ENCODE measurements at regions not wholly inside any gene's neighbourhood (a gene's known extent, or its start where the extent isn't known, plus 50 kb on each side); places are given as distances from the start of the nearest gene placed in this dataset.
"Not testable (repeated sequence)": the region's sequence is repeated elsewhere in the genome, so short reads cannot be mapped to it uniquely, and the experiment has no call there.

DNA sequence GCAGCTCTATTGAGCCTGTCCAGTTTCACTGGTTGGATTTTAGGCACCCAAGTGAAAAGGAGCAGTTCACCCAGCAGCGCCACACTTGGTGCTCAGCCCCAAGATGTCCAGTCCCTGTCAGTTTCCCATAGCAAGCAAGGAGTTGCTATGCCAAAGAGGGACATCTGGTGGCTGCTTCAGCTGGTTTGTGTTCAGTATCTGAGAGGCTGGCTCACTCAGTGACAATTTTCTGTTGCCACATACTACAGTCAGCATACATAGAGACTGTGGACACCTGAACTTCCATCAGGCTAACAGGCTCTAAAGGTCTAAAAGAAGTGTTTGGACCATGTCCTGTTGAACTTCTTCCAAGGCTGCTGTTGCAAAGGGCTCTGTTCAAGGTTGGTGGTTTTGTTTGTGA, 453.9 kb downstream of the RPIA start:
- peak; percentile 4 for DNase-seq (ENCODE audit: low spot score)

DNA sequence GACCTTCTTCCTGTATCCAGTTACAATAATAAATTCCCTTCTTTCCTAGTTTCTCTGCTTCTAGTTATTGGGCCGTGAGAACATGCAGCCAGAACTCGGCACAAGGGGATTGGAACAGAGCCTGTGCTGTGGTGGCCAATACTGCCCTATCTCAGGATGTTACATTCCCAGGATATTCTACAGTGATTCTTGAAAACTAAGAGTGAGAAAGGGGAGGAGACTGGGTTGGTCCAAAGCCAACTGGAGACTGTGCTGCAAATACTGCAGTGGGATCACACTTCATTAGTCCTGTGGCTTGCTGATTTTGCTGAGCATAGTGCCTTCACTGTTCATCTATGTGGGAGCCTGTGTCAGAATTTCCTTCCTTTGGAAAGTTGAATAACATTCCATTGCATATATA, 456.8 kb downstream of the RPIA start:
- DNase-seq (ENCODE audit: low spot score) = not testable (repeated sequence)

DNA sequence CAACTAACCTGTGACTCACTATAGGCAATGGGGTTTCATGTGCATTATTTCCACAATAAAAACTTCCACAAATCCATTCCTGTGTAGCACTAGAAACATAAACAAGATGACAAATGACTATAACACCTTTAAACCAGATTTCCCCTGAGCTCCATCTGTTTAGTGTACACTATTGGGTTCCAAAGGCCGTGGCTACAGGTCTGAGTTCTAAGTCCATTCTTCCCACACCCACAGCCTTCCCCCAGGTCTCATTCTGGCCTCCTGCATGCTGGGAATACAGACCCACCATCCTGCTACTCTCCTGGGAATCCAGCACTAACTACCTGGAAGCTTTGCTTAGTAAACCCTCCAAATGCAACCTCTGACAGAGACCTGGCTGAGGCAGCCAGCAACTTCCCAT, 460.2 kb downstream of the RPIA start:
- DNase-seq (ENCODE audit: low spot score) = not testable (repeated sequence)

DNA sequence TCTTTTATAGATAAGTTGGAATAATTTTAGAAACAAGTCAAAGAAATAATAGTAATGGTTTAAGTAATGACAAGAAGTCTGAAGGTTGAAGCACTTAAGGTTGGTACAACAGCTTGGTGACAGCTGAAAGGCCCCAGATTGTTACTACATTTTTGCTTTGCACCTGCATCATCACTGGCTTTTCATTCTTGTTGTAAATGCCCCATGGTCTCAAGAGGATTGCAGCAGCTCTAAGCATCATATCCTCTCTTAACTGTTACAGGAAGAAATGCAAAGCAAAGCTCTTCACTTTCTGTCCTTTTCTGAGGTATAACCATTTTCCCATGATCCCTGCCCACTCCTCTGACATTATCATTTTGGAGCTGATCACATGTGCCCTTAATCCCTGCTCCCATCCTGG, 461.0 kb downstream of the RPIA start:
- not testable (repeated sequence) for DNase-seq (ENCODE audit: low spot score)

DNA sequence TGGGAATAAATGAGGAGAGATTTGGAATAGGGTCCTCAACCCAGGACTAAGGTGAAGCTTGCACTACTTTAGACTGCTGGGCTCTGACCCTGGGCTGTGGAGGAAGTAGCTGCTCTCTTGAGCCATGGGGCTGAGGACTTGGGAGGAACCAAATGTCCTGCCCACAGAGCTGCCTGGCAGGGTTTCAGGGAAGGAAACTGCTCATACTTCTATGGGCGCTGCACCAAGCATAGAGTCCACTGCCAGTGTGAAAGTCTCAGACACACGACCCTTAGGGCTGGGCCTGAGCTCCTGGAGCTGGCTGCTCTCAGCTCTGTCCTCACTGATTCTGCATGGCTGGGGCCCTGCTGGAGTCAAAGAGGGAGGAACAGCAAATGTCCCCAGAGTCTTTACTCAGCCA, 461.7 kb downstream of the RPIA start:
- not testable (repeated sequence) for DNase-seq (ENCODE audit: low spot score)

DNA sequence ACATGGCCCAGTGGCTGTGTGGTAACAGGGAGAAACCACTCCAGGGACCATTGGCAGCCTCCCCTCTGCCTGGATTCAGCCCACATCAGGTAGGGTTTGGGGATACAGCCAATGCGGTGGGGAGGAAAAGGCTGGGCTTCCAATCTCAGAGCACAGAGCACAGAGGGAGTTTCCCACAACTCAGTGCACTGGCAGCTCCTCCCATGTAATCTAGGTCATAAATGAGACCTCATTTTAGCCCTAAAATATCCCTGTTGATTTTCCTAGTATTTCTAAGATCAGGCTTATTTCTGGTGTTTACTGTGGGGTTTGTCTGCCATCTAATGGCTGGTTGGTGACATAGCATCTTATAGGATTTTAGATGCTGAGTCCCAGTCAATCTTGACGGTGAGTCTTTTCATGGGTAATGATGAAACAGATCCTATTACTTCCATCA, 462.8 kb downstream of the RPIA start:
- not testable (repeated sequence) for DNase-seq (ENCODE audit: low spot score)

DNA sequence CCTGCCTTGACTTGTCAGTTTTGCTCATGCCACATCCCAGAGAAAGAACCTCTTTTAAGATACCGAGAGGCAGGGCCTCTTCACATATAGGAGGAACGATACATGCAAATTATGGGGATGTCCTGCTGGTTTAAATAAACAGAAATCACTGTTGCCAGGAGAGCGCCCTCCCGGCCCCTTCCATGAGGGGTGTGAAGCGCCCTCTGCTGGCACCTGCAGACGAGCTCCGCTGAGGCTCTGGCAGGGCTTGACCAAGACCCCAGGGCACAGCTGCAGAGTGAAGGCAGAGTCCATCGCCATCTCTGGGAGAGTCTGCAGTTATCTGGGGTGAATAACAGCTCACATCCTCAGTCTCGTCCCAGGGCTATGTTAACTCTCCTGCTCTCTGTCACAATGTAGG, 468.8 kb downstream of the RPIA start:
- not testable (repeated sequence) for DNase-seq (ENCODE audit: low spot score)

DNA sequence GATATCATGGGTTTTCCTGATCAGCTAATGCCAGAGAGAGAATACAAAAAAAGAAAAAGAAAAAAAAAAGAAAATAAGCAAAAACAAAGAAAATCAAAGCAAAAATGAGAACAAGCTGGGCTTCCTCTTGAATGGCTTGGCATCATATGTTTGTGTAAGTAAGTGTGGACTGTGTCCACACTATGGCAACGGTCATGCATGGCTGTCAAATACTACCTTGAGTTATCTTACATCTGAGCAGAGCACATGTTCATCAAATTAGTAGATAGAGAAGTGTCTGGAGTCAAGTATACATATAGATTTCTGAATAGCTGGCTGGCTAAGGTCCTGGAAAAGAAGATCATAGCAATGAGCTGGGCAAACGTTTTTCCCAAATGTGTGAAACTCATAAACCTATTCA, 470.2 kb downstream of the RPIA start:
- not testable (repeated sequence) for DNase-seq (ENCODE audit: low spot score)

DNA sequence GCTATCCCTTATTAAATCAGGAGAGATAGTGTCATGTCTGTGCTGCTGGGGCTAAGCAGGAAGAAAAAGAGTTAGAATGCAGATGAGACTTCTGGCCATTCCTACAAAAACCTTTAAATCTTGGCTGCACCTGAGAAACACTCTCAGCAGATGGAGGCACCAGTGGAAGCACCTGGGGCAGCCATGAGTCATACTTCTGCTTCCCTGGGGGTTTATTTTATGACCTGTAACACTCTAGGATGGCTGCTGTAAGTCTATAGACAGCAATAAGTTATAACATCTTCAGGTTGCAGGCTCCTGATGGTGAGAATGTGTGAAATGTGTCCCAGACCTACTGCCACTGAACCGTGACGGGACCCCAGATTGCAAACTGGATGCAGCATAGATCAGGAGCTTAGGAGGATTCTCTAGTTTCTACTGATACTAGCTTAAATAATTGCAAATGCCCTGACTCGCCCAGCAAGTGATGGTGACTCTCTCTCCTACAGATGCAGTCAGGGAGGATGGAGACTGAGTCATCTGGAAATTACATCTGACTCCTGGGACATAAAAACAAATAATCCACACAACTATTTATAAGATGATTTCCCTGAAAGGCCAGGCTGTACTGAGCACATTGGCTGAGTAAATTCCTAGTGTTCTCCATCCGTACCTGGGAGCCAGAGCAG, 479.2 kb downstream of the RPIA start:
- DNase-seq (ENCODE audit: low spot score) = not testable (repeated sequence)

DNA sequence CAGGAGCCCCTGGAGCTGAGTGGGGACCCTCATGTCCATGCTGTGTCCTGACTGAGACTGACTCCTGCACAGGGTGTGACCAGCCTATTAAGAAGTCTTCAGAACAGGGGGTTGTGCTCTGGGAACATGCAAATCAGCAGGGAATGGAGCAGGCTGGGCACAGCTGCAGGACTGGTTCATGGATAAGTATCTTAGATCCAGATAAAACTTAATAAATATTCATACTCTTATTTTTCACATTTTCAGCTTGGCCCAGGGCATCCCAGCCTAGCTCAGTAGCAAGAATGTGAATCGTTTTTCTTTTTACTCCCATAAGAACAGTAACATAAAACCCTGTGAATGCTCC, 479.7 kb downstream of the RPIA start:
- not testable (repeated sequence) for DNase-seq (ENCODE audit: low spot score)

DNA sequence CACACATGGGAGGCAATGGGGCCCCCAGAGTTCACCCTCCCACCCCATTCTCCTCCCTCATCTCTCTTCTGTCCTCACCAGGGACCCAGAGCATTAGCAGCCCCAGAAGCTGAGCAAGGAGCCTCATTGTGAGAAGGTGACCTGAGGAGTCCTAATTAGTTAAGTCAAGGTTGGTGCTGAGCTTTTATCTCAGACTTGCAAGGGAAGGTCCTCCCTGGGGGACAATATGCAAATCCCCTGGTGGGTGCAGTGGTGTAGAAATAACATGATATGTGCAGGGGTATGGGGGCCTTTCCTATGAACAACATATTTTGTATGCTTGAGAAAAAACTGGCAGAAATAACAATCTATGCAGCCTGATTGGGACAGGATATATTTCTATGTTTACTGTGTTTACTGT, 485.5 kb downstream of the RPIA start:
- not testable (repeated sequence) for DNase-seq (ENCODE audit: low spot score)

DNA sequence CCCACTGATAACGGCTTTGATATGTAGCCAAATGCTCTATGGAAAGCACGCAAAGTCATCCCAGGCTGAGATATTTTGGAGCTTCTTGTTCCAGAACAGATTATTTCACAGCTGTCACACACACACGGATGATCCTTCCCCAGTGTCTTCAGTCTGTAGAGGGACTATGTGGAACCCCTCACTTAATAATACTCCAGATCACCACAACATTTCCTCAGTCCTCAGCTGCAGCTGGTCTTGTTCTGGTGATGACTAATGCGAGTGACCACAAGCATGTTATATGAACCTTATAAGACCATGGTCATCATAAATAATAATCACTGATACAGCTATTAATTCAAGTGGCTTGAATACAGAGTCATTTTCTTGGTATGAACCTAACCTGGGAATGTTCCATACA, 490.7 kb downstream of the RPIA start:
- not testable (repeated sequence) for DNase-seq (ENCODE audit: low spot score)

DNA sequence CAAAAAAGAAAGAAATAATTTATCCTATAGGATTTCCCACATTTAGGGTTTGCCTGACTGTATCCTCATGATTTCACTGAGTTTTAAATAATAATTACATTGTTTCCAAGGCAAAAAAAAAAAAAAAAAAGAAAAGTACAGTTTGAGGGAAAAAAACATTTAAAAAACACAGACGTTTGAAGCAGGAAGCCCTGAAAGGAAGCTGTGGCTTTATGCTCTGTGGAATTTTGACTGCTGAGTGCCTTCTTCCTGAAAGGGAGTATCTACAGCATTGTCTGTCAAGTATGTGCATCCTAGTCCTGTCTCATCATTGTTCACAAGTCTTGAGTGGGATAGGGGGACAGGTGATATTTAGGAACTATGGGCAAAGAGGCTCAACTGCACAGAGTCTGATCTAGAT, 493.3 kb downstream of the RPIA start:
- not testable (repeated sequence) for DNase-seq (ENCODE audit: low spot score)

DNA sequence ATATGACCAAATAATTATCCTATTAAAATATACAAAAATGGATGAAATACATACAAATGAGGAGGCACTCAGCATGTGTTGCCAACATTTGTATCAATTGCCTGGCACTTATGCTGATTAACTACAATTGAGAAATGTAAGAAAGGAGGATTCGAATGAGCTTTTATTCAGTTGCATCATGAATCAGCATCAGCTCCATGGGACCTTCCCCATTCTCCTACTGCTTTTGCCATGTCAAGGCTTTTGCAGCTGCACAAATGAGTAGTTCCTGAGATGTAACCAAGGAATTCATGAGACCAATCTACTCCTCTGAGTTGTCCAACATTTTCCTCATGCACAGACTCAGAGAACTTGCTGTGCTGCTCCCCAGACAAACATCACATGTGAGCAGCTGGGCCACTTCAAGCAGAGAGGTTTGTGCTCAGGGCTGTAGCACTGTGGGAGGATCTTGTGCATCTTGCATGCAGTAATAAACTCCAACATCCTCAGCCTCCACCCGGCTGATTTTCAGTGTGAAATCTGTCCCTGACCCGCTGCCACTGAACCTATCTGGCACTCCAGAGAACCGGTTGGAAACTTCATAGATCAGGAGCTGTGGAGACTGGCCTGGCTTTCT, 504.3 kb downstream of the RPIA start:
- DNase-seq (ENCODE audit: low spot score) = not testable (repeated sequence)

DNA sequence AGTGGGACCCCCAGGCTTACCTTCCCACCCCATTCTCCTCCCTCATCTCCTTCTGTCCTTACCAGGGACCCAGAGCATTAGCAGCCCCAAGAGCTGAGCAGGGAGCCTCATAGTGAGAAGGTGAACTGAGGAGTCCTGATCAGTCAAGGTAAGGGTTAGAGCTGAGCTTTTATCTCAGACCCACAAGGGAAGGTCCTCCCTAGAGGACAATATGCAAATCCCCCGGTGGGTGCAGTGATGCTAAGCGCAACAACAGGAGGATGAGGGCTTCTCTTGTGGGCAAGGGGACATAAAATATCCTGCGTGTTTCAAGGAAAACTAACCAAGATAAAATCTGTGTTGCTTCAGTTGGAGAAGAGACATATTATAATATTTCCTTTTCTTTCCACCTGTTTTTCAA, 505.2 kb downstream of the RPIA start:
- not testable (repeated sequence) for DNase-seq (ENCODE audit: low spot score)

DNA sequence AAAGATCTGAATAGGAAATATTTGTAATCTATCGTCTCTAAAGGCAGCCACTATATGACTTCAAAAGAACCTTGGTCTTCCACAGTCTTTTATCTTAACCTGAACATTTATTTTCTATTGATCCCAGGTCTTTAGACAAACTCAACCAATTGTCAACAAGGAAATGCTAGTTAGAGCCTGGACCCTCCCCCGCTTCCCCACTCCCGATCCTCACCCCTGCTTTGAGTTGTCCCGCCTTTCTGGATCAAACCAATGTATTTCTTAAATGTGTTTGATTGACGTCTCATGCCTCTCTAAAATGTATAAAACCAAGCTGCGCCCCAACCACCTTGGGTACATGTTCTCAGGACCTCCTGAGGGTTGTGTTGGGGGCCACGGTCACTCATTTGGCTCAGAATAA, 506.6 kb downstream of the RPIA start:
- not testable (repeated sequence) for DNase-seq (ENCODE audit: low spot score)

DNA sequence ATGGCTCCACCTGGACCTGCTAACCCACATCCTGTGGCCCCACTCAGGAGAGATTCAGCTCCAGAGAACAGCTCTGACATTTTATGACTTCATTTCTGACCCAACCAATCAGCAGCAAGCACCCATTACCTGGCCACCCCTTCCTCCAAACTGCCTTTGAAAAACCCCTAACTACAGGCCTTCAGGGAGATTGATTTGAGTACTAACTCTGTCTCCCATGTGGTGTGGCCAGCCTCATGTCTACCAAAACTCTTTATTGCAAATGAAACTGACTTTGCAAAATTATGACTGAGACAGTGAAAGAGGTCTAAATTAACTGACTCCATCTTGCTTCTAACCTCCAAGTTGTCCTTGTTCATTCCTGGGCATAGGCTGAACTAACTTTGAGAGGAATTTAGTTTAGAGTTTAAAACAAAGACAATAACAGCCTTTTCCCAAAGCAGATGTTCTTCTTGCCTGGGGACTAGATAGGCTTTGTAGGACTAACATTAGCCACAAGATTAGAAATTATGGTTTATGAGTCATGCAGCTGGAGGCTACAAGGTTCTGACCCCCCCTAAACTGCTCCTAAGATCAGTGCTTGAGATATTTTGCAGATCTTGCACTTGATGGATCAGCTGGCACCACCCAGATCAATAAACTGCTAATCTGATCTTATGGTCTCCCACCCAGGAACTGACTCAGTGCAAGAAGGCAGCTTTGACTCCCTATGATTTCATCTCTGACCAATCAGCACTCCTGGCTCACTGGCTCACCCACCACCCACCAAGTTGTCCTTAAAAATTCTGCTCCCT, 508.2 kb downstream of the RPIA start:
- DNase-seq (ENCODE audit: low spot score) = not testable (repeated sequence)

DNA sequence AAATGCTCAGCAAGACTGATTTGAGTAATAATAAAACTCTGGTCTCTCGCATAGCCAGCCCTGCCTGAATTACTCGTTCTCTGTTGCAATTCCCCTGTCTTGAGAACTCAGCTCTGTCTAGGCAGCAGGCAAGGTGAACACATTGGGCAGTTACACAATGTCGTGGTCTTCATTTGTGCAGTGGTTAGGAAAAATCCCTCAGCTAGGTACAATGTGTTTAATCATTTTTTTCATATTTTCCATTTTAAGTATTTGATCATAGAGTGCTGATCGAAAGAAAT, 508.7 kb downstream of the RPIA start:
- DNase-seq (ENCODE audit: low spot score) = not testable (repeated sequence)

DNA sequence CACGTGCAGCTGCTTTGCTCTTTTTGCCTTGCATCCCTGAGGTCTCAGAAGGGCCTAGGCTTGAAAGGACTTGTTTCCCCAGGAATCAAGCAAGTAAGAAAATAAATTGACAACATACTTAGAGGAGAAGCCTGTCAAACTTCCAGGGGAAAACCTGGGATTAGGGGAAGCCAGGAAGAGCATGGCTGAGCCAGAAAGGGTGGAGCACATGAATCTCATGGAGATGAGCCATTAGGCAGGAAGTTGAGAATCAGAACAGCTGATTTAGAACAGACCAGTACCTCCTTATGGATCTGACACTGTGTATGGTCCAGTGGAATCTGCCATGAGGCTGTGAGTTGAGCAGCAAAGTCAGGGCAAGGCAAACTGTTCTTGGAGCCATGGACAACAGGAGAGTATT, 511.0 kb downstream of the RPIA start:
- DNase-seq (ENCODE audit: low spot score) = not testable (repeated sequence)

DNA sequence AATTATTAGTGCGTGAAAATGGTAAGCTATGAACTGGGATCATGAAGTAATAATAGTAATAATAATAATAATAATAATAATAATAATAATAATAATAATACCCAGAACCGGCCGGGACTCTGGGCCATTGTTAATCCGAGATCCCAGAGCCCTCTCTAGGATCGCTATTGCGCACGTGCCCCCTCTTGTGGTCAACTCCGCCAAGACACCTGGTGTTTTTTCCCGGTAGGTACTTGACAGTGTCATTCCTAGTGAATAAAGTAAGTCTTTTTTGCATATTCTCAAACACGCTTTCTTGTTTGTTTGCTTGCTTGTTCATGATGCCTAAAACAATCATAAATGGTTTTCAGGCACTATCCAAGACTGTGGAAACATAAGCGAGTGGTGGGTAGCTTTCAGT, 513.7 kb downstream of the RPIA start:
- DNase-seq (ENCODE audit: low spot score) = peak; percentile 61

DNA sequence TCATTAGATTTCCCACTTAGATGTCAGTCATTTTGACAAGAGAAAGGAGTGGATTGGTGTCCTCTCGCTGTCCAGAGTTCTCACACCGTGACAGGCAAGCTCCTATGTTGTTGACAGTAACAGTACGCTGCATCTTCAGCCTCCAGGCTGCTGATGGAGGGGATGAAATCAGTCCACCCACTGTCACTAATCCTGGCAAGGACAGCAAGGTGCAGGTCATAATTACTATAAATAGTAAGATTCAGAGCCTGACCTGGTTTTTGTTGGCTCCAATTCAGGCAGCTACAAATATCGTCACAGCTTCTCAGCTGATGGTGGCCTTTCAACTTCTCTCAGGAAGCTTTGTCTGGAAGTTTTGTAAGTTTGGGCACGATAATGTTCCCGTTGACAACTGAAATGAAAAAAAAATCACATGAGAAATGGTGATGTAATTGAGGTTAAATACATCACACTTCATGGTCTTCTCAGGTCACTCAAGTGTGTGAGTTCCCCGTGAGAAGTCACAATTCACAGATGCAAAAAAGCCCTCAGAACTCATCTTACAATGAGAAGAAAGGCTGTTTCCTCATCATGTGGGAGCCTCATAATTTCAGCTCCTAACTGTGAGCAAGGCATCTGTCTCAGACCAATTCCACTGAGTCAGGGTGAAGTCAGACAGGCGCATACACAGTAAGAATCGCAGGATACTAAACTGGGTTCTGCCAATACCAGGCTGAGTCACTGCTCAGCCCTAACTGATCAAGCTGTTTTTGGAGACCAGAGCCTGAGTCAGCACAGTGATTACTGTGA, 516.9 kb downstream of the RPIA start:
- not testable (repeated sequence) for DNase-seq (ENCODE audit: low spot score)

DNA sequence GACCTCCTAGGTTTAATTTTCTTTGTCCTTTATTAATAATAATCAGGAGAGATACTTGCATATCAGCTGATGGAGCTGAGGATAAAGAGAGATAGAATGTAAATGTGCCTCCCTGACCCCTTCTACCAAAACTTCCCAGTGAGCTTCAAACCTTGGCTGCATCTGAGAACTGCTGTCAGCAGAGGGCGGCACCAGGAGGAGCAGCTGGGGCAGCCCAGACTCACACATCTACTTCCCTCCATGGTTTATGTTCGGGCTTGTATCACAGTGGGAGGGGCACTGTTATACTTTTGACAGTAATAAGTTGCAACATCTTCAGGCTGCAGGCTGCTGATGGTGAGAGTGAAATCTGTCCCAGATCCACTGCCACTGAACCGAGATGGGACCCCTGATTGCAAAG, 521.7 kb downstream of the RPIA start:
- DNase-seq (ENCODE audit: low spot score) = peak; percentile 8
